ENCODE measurements at regions not wholly inside any gene's neighbourhood (a gene's known extent, or its start where the extent isn't known, plus 50 kb on each side); places are given as distances from the start of the nearest gene placed in this dataset.

GRCh38 chr5:143886651-143887638 lies 75.0 kb downstream of the HMHB1 start:
- DNase-seq, result no peak
- no peak for TF ChIP-seq POLR2AphosphoS5 (IDR thresholded peaks at IDR 0.05)
- no peak for TF ChIP-seq CTCF (IDR thresholded peaks at IDR 0.05)
- intact Hi-C loops (cut with DNase I), result no loop called here

GRCh38 chr5:143887903-143888665 lies 76.1 kb downstream of the HMHB1 start:
- 67 to 74% methylated on average over 5 of the region's 5 CpGs for WGBS, 2 donors
- no peaks in the 10 kb centered on the region for H3K36me3 ChIP-seq
- no peaks in the 10 kb centered on the region for H3K9me3 ChIP-seq
- no peak for DNase-seq
- intact Hi-C loops (cut with DNase I), result no loop called here
- peaks cover 0 to 47% (median 38%) of the 10 kb centered on the region in 4 donors for H3K4me1 ChIP-seq
- H3K27ac ChIP-seq, result peak overlapping the region in 2 of 4 donors; percentile 13 to 59
- TF ChIP-seq EP300 (IDR thresholded peaks at IDR 0.05), result no peak
- no peak for TF ChIP-seq POLR2AphosphoS5 (IDR thresholded peaks at IDR 0.05)
- TF ChIP-seq POLR2A (IDR thresholded peaks at IDR 0.05), result no peak
- no peak for TF ChIP-seq CTCF (IDR thresholded peaks at IDR 0.05)
- H3K4me3 ChIP-seq, result no peak overlapping the region
- no peaks in the 10 kb centered on the region for H3K27me3 ChIP-seq

More at GRCh38 chr5:143886651-143887638, 75.0 kb downstream of the HMHB1 start:
- no peaks in the 10 kb centered on the region for H3K9me3 ChIP-seq
- no peaks in the 10 kb centered on the region for H3K36me3 ChIP-seq
- 73 to 88% methylated on average over 6 of the region's 6 CpGs for WGBS, 2 donors
- peaks cover 0 to 35% (median 30%) of the 10 kb centered on the region in 4 donors for H3K4me1 ChIP-seq
- no peak overlapping the region for H3K4me3 ChIP-seq
- no peaks in the 10 kb centered on the region for H3K27me3 ChIP-seq
- H3K27ac ChIP-seq, result peak overlapping the region in 3 of 4 donors; percentile 9 to 59 (median 30)

GRCh38 chr5:143888912-143889311 lies 77.0 kb downstream of the HMHB1 start:
- Histone ChIP-seq H3K4me1 (peaks cover 0 to 52% (median 39%) of the 10 kb centered on the region in 4 donors), H3K4me3 (no peak overlapping the region), H3K27me3 (no peaks in the 10 kb centered on the region), H3K9me3 (no peaks in the 10 kb centered on the region), H3K27ac (peak overlapping the region in 1 of 4 donors; percentile 13), H3K36me3 (no peaks in the 10 kb centered on the region)
- WGBS, 2 donors, result 78 to 88% methylated on average over 3 of the region's 3 CpGs
- intact Hi-C loops (cut with DNase I), result no loop called here
- DNase-seq, result no peak
- TF ChIP-seq EP300 (IDR thresholded peaks at IDR 0.05), result no peak
- no peak for TF ChIP-seq CTCF (IDR thresholded peaks at IDR 0.05)
- TF ChIP-seq POLR2AphosphoS5 (IDR thresholded peaks at IDR 0.05), result no peak
- TF ChIP-seq POLR2A (IDR thresholded peaks at IDR 0.05), result no peak

DNA sequence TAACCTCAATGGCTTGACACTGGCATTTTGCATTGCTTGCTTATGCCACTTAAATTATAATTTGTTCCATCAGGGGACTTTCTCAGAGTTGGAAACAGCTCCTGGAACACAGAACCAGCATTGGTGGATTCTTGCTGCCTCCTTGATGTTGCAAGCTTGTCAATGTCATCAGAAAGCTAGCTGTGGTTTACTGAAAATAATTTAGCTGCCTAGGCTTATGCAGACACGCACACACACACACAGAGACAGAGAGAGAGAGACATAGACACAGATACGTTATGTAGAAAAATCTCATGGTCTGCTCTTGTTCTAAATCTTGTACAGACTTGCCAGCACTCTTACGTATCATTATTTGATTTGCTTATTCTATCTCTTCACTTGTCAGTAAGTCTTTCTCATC lies 78.0 kb downstream of the HMHB1 start:
- Histone ChIP-seq H3K4me3 (no peak overlapping the region), H3K36me3 (no peaks in the 10 kb centered on the region), H3K27ac (no peak overlapping the region), H3K27me3 (no peaks in the 10 kb centered on the region), H3K9me3 (no peaks in the 10 kb centered on the region), H3K4me1 (peaks cover 0 to 52% (median 39%) of the 10 kb centered on the region in 4 donors)
- WGBS, 2 donors, result 87 to 88% methylated on average over 3 of the region's 3 CpGs
- TF ChIP-seq EP300 (IDR thresholded peaks at IDR 0.05) (no peak), CTCF (IDR thresholded peaks at IDR 0.05) (no peak), POLR2A (IDR thresholded peaks at IDR 0.05) (no peak), POLR2AphosphoS5 (IDR thresholded peaks at IDR 0.05) (no peak)
- intact Hi-C loops (cut with DNase I), result no loop called here
- no peak for DNase-seq
